Naive thymus-derived CD4-positive, alpha-beta T cell (primary cell): ENCODE measurements at regions not wholly inside any gene's neighbourhood (a gene's known extent, or its start where the extent isn't known, plus 50 kb on each side); places are given as distances from the start of the nearest gene placed in this dataset.

ENCODE experiments used
- ATAC-seq: fragments of 150-1000 bp; cut with Tn5 transposase; 2 replicates; pipeline ENCODE4 v1.10.0; 2021; ENCODE audit warnings: mild to moderate bottlenecking, moderate library complexity
- CTCF ChIA-PET: fragments of 350-600 bp; sonication (Branson Sonifier 250); formaldehyde crosslinking; loops from one replicate; lab custom pipeline; 2021; ENCODE audit warnings: antibody characterized with exemption; lab: Charles Lee
- POLR2A ChIA-PET: fragments of 350-600 bp; sonication (Branson Sonifier 250); formaldehyde crosslinking; loops from one replicate; lab custom pipeline; 2021; ENCODE audit warnings: antibody characterized with exemption, inconsistent platforms; lab: Charles Lee
- DNase-seq, 9 donors: peaks; one replicate each; pipeline versions ENCODE4 v3.0.0 to v3.0.0-alpha.2; 2020 to 2022; ENCODE audit warnings: mixed read lengths in 1 of 9
- H3K27ac ChIP-seq: one replicate; pipeline ENCODE4 v1.7.0; 2013; ENCODE audit warnings: mild to moderate bottlenecking, low read depth, low read length, moderate library complexity
- H3K27me3 ChIP-seq, 2 donors: one replicate each; pipeline ENCODE4 v1.7.0; 2013; ENCODE audit warnings: low read length in 2 of 2, mild to moderate bottlenecking in 2 of 2, moderate library complexity in 2 of 2; ENCODE audit not compliant: control insufficient read depth in 2 of 2, insufficient read depth in 2 of 2
- H3K36me3 ChIP-seq, 3 experiments: 1 replicate in 2 of 3; 2 replicates in 1 of 3; pipeline ENCODE4 v1.7.0; 2013; ENCODE audit warnings: low read length in 3 of 3, mild to moderate bottlenecking in 3 of 3, moderate library complexity in 1 of 3; ENCODE audit not compliant: insufficient read depth in 3 of 3, control insufficient read depth in 2 of 3
- H3K4me1 ChIP-seq, 2 donors: one replicate each; pipeline ENCODE4 v1.7.0; 2013; ENCODE audit warnings: low read length in 2 of 2, mild to moderate bottlenecking in 2 of 2, moderate library complexity in 1 of 2; ENCODE audit not compliant: control insufficient read depth in 2 of 2, insufficient read depth in 2 of 2
- H3K4me3 ChIP-seq: 2 replicates; pipeline ENCODE4 v1.7.0; 2013; ENCODE audit warnings: mild to moderate bottlenecking, low read length
- H3K9me3 ChIP-seq, 3 experiments: 1 replicate in 2 of 3; 2 replicates in 1 of 3; pipeline ENCODE4 v1.7.0; 2013; ENCODE audit warnings: low read length in 3 of 3; ENCODE audit not compliant: control insufficient read depth in 2 of 3
- H3K27ac Mint-ChIP-seq, 9 donors: one replicate each; pipeline ENCODE4 v1.8.0; 2020 to 2022; ENCODE audit warnings: mixed read lengths in 9 of 9, mild to moderate bottlenecking in 8 of 9, moderate library complexity in 5 of 9, inconsistent platforms in 2 of 9
- H3K27me3 Mint-ChIP-seq, 5 donors: one replicate each; pipeline ENCODE4 v1.8.0; 2021 to 2022; ENCODE audit warnings: mixed read lengths in 5 of 5, mild to moderate bottlenecking in 1 of 5
- H3K36me3 Mint-ChIP-seq, 5 donors: one replicate each; pipeline ENCODE4 v1.8.0; 2020 to 2022; ENCODE audit warnings: mixed read lengths in 5 of 5, mild to moderate bottlenecking in 3 of 5, inconsistent platforms in 1 of 5
- H3K4me1 Mint-ChIP-seq, 7 donors: one replicate each; pipeline ENCODE4 v1.8.0; 2020 to 2022; ENCODE audit warnings: mixed read lengths in 7 of 7, mild to moderate bottlenecking in 3 of 7, inconsistent platforms in 1 of 7
- H3K4me3 Mint-ChIP-seq, 10 donors: one replicate each; pipeline ENCODE4 v1.8.0; 2020 to 2022; ENCODE audit warnings: mild to moderate bottlenecking in 10 of 10, mixed read lengths in 10 of 10, moderate library complexity in 6 of 10, inconsistent platforms in 2 of 10
- H3K9me3 Mint-ChIP-seq, 11 donors: one replicate each; pipeline ENCODE4 v1.8.0; 2020 to 2022; ENCODE audit warnings: mixed read lengths in 11 of 11, mild to moderate bottlenecking in 4 of 11, inconsistent platforms in 1 of 11, moderate library complexity in 1 of 11
- intact Hi-C, 2 donors: fragments of 100-400 bp; cut with micrococcal nuclease; formaldehyde crosslinking; loops; one replicate each; pipeline ENCODE4 v1.15.1; 2023

DNA sequence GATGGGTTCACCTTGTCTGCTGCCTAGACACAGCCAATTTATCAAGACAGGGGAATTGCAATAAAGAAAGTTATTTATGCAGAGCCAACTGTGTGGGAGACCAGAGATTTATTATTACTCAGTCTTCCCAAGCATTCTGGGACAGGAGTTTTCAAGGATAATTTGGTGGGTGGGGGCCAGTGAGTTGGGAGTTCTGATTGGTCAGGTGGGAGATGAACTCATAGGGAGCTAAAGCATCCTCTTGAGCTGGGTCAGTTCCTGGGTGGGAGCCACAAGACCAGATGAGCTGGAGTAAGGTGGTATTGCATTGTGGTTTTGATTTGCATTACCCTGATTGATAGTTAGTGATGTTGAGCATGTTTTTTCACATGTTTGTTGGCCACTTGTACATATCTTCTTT lies 86.1 kb downstream of the PRKAB2 start:
- no peak overlapping the region for H3K27ac ChIP-seq
- peaks cover 0 to 7% of the 10 kb centered on the region in 2 donors for H3K4me1 ChIP-seq
- peaks cover 8 to 44% (median 23%) of the 10 kb centered on the region in 7 donors for H3K4me1 Mint-ChIP-seq
- H3K27me3 Mint-ChIP-seq: peaks cover 39 to 87% (median 73%) of the 10 kb centered on the region in 5 donors
- peaks cover 0 to 6% (median 4%) of the 10 kb centered on the region in 5 donors for H3K36me3 Mint-ChIP-seq
- peaks cover 0 to 33% (median 7%) of the 10 kb centered on the region in 11 donors for H3K9me3 Mint-ChIP-seq
- CTCF ChIA-PET: no interaction called here
- H3K27ac Mint-ChIP-seq: peak overlapping the region in 3 of 9 donors; percentile 44 to 99 (median 50)
- H3K9me3 ChIP-seq: no peaks in the 10 kb centered on the region
- peaks cover 0 to 7% of the 10 kb centered on the region in 2 donors for H3K27me3 ChIP-seq
- no peak overlapping the region for H3K4me3 ChIP-seq
- POLR2A ChIA-PET: no interaction called here
- H3K4me3 Mint-ChIP-seq: peak overlapping the region in 4 of 10 donors; percentile 4 to 99 (median 62)
- intact Hi-C loops: loop anchor here (10.0 kb wide), 2 partner anchors 159 to 1229 kb away; partner anchors contain the start of gene CHD1L (in 1 of the 2)
- DNase-seq: no peak
- ATAC-seq: no peak
- H3K36me3 ChIP-seq: no peaks in the 10 kb centered on the region

DNA sequence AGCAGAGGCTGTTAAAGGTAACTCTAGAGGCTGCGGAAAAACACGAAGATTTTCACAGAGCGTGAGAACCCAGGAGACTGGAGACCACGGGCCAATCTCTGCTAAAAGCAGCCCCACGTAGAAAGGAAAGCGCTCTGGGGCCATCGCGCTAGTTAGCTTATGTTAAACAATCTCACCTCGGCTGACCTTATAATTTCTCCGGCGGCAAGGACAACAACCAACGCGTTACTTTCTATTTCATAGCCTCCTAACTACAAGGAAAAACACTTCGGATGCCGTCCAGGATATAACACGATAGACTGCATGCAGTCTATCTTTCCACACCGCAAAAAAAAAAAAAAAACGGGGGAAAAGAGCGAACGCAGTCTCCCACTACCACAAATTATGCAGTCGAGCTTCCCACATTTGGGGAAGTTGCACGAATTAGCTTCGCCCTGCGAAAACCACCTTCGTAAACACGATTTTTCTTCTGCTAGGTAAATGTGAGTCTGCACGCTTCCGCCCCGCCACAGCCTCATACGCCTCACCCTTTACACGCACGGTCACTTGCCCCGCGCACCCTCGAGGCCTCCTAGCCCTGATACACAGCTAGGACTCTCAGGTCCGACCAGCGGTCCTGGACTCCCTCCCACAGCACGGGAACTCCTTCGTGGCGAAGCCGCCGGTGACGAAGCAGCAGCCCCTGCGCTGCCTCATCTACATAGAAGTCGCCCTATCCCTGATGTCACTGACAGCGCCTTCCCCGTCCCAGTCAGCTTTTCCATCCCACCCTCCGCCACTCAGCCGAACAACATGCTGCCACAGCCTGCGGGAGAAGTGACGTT lies 87.8 kb downstream of the PRKAB2 start:
- intact Hi-C loops: loop anchor here (1.0 to 10.0 kb wide), 6 partner anchors 12 to 1230 kb away; partner anchors contain the start of genes CHD1L (in 2 of the 2) and PRKAB2 (in 1 of the 2)
- Mint-ChIP-seq H3K4me3 (peak overlapping the region; percentile 81 to 99 (median 96)), H3K4me1 (peaks cover 14 to 51% (median 37%) of the 10 kb centered on the region in 7 donors), H3K27me3 (peaks cover 53 to 90% (median 80%) of the 10 kb centered on the region in 5 donors), H3K27ac (peak overlapping the region; percentile 9 to 100 (median 98)), H3K36me3 (peaks cover 0 to 9% (median 4%) of the 10 kb centered on the region in 5 donors), H3K9me3 (peaks cover 0 to 32% (median 7%) of the 10 kb centered on the region in 11 donors)
- CTCF ChIA-PET: interaction anchor here (0.6 kb wide), 1 partner anchor 424 kb away, joined by 3 read pairs; no protein-coding TSS in a partner anchor
- DNase-seq (peak; percentile 18 to 83 (median 59)), ATAC-seq (peak; percentile 80)
- Histone ChIP-seq H3K4me1 (peaks cover 3 to 20% of the 10 kb centered on the region in 2 donors), H3K9me3 (no peaks in the 10 kb centered on the region), H3K4me3 (peak overlapping the region; percentile 76), H3K27me3 (peaks cover 0 to 12% of the 10 kb centered on the region in 2 donors), H3K27ac (peak overlapping the region; percentile 73), H3K36me3 (no peaks in the 10 kb centered on the region)
- POLR2A ChIA-PET: interaction anchor here (0.6 to 1.6 kb wide), 8 partner anchors 9 to 157 kb away, joined by 3 to 7 read pairs (median 3); partner anchors contain the start of gene PRKAB2

DNA sequence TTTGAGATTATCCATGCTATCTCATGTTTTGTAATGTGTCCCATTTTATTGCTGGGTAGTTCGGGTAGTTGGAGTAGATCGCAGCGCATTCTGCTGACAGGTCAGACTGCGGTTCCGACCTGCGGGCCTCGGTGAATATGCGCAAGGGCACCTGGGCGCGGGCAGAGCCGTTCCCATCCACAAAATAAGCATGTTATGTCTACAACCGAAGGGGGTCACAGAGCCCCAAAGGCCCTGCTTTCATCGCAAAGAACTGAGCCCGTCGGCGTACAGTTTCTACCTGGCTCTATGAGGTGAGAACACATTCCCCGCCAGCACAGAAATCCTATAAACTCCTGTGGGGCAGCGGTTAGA lies 88.4 kb downstream of the PRKAB2 start:
- Histone ChIP-seq H3K4me1 (peaks cover 3 to 23% of the 10 kb centered on the region in 2 donors), H3K27ac (peak overlapping the region; percentile 73), H3K27me3 (peaks cover 3 to 14% of the 10 kb centered on the region in 2 donors), H3K9me3 (no peaks in the 10 kb centered on the region), H3K4me3 (peak overlapping the region; percentile 76), H3K36me3 (no peaks in the 10 kb centered on the region)
- peak overlapping the region; percentile 81 to 99 (median 96) for H3K4me3 Mint-ChIP-seq
- CTCF ChIA-PET: no interaction called here
- peaks cover 0 to 11% (median 5%) of the 10 kb centered on the region in 5 donors for H3K36me3 Mint-ChIP-seq
- intact Hi-C loops: loop anchor here (1.0 to 10.0 kb wide), 5 partner anchors 12 to 1231 kb away; partner anchors contain the start of genes CHD1L (in 1 of the 2) and PRKAB2 (in 1 of the 2)
- H3K4me1 Mint-ChIP-seq: peaks cover 17 to 50% (median 40%) of the 10 kb centered on the region in 7 donors
- peaks cover 0 to 31% (median 7%) of the 10 kb centered on the region in 11 donors for H3K9me3 Mint-ChIP-seq
- ATAC-seq (no peak), DNase-seq (no peak)
- H3K27me3 Mint-ChIP-seq: peaks cover 56 to 91% (median 83%) of the 10 kb centered on the region in 5 donors
- POLR2A ChIA-PET: interaction anchor here (0.6 to 1.6 kb wide), 6 partner anchors 8 to 158 kb away, joined by 3 to 7 read pairs (median 4); partner anchors contain the start of gene PRKAB2
- H3K27ac Mint-ChIP-seq: peak overlapping the region in 6 of 9 donors; percentile 76 to 100 (median 99)

DNA sequence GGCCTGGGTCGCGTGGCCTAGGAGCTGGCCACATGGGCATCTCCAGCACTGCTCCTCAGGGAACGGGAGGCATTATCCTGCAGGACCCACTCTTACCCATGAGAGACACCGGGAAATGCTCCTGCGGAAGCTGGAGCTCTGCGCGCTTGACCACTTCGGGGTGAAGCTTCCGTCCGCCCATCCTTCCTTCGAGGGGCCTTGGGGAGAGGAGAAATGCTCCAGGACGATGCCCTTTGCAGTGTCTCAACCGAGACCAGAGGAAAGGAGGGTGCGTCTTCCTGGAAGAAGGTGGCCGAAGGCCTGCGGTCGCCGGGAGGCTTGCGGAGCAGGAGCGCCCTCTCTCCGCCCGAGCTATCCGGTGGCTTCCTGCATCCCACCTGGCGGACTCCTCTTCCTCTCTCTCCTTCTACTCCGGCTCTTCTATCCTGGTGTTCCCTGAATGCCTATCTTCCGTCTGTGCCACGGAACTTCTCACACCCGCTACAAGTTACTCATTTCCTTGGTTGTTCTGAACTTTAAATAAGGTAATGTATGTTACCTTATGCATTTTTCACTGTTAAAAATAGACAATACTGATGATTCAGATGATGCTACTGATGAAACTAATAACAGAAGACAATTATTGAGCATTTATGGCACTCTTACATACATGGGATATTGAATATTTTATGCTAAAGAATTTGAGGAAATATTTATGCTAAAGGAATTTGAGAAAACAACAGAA lies 91.4 kb downstream of the PRKAB2 start:
- H3K4me1 ChIP-seq: peaks cover 3 to 23% of the 10 kb centered on the region in 2 donors
- H3K27me3 ChIP-seq: peaks cover 3 to 19% of the 10 kb centered on the region in 2 donors
- intact Hi-C loops: loop anchor here (2.0 to 10.0 kb wide), 3 partner anchors 46 to 1234 kb away; partner anchors contain the start of gene CHD1L (in 1 of the 2)
- peaks cover 0 to 14% (median 6%) of the 10 kb centered on the region in 5 donors for H3K36me3 Mint-ChIP-seq
- no peak overlapping the region for H3K27ac ChIP-seq
- H3K36me3 ChIP-seq: no peaks in the 10 kb centered on the region
- ChIA-PET POLR2A (interaction anchor here (1.4 kb wide), 2 partner anchors 8 to 461 kb away, joined by 3 to 4 read pairs; partner anchors contain the start of gene BCL9), CTCF (no interaction called here)
- no peak for DNase-seq
- H3K9me3 Mint-ChIP-seq: peaks cover 0 to 17% (median 7%) of the 10 kb centered on the region in 11 donors
- H3K4me3 Mint-ChIP-seq: peak overlapping the region; percentile 23 to 88 (median 82)
- ATAC-seq: no peak
- peaks cover 0 to 5% (median 0%) of the 10 kb centered on the region in 3 experiments for H3K9me3 ChIP-seq
- H3K27me3 Mint-ChIP-seq: peaks cover 72 to 95% (median 87%) of the 10 kb centered on the region in 5 donors
- H3K4me3 ChIP-seq: peak overlapping the region; percentile 45
- peak overlapping the region in 2 of 9 donors; percentile 14 to 38 for H3K27ac Mint-ChIP-seq
- peaks cover 21 to 58% (median 41%) of the 10 kb centered on the region in 7 donors for H3K4me1 Mint-ChIP-seq

DNA sequence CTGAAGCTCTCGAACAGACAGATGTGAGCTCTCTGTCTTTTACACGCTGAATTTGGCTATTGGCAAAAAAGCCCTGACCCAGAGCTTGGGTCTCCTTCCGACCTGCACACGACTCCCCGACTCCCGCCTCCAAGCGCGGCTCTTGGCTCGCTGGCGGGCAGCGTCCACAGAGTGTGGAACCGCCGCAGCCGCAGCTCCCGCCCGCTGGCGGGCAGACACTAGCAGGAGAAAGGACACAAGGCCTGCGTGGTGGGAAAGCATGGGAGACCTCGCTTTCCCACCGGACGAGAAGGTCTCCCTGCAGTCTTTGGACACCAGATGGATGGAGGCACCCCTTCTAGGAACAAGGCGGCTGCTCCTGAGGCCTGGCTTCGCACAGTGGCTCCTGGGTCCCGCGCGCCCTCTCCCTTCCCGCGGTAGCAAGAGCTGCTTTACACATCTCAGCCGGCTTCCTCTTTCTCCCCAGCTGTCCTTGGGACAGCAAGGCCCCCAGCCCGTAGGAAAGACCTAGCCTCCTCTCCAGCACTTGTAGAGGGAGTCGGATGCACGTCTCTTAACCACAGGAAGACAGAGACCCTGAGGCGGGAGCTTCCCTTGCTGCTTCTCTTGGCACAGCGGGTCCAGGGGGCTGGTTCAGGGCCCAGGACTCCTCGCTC lies 92.1 kb downstream of the PRKAB2 start:
- peaks cover 21 to 58% (median 41%) of the 10 kb centered on the region in 7 donors for H3K4me1 Mint-ChIP-seq
- Histone ChIP-seq H3K27ac (no peak overlapping the region), H3K36me3 (no peaks in the 10 kb centered on the region), H3K9me3 (peaks cover 0 to 5% (median 0%) of the 10 kb centered on the region in 3 experiments), H3K27me3 (peaks cover 3 to 19% of the 10 kb centered on the region in 2 donors), H3K4me3 (peak overlapping the region; percentile 45), H3K4me1 (peaks cover 3 to 23% of the 10 kb centered on the region in 2 donors)
- CTCF ChIA-PET: no interaction called here
- peak overlapping the region in 3 of 9 donors; percentile 62 to 86 (median 74) for H3K27ac Mint-ChIP-seq
- intact Hi-C loops: loop anchor here (2.0 to 10.0 kb wide), 3 partner anchors 45 to 1235 kb away; partner anchors contain the start of gene CHD1L (in 1 of the 2)
- peak in 2 of 9 donors; percentile 21 to 28 for DNase-seq
- POLR2A ChIA-PET: interaction anchor here (1.4 kb wide), 2 partner anchors 9 to 462 kb away, joined by 3 to 4 read pairs; partner anchors contain the start of gene BCL9
- ATAC-seq: no peak
- H3K36me3 Mint-ChIP-seq: peaks cover 0 to 14% (median 6%) of the 10 kb centered on the region in 5 donors
- peaks cover 79 to 96% (median 91%) of the 10 kb centered on the region in 5 donors for H3K27me3 Mint-ChIP-seq
- peaks cover 0 to 17% (median 7%) of the 10 kb centered on the region in 11 donors for H3K9me3 Mint-ChIP-seq
- peak overlapping the region; percentile 51 to 88 (median 82) for H3K4me3 Mint-ChIP-seq
